A549 (cell line): ENCODE measurements at regions not wholly inside any gene's neighbourhood (a gene's known extent, or its start where the extent isn't known, plus 50 kb on each side); places are given as distances from the start of the nearest gene placed in this dataset.

Experiments
- CTCF ChIP-seq: fragments of >200 bp; sonication (Bioruptor Twin); formaldehyde crosslinking; IDR thresholded peaks from 3 replicates; pipeline ENCODE4 v1.5.1; 2016
- USF2 ChIP-seq: fragments of 450-650 bp; IDR thresholded peaks from 2 replicates; pipeline ENCODE4 v1.6.1; 2014; ENCODE audit warnings: antibody characterized with exemption

DNA sequence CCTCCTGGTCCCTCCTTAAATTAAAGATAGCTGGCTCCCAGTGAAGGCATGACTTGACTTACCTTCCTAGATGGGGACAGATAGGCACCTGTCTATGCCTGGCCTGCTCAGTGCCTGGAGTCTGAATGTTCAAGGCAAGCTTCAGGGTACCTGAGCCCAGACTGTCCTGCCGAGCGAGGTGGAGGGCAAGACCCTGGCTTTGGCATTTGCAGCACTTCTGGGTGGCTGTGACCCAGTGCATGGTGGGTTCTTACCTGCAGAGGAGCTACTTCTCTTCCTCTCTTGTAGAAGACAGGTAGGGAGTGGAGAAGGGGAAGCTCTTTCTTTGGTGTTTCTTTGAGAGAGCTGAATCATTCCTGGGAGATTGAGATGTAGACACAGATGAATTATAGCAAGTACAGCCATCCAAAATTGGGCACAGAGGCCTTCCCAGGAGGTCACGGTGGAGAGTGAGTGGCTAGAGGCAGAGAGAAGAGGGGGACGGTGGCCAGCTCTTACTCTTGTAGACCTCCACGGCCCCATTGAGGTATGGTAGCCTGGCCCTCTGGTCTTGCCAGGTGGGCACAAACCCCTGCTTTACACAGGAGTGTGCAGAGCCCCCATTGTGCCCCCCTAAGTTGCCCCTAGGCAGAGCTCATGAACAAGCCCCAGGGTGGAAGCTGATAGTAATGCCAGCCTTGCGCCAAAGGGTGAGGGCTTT lies 402.5 kb upstream of the TPM1 start:
- TF ChIP-seq USF2: no peak
- no peak for TF ChIP-seq CTCF
